ENCODE measurements at regions not wholly inside any gene's neighbourhood (a gene's known extent, or its start where the extent isn't known, plus 50 kb on each side); places are given as distances from the start of the nearest gene placed in this dataset.

GRCh38 chr10:29171717-29172116, 117.2 kb upstream of the LYZL1 start:
- no peak overlapping the region for H3K27ac ChIP-seq
- DNase-seq (ENCODE audit: low read depth, low spot score) = no peak

GRCh38 chr10:29174389-29174788, 114.5 kb upstream of the LYZL1 start:
- no peak for DNase-seq (ENCODE audit: low read depth, low spot score)
- H3K27ac ChIP-seq = no peak overlapping the region

GRCh38 chr10:29176845-29177832, 111.7 kb upstream of the LYZL1 start:
- DNase-seq (ENCODE audit: low read depth, low spot score) = no peak
- no peak overlapping the region for H3K27ac ChIP-seq

GRCh38 chr10:29181936-29182335, 106.9 kb upstream of the LYZL1 start:
- H3K27ac ChIP-seq = no peak overlapping the region
- no peak for DNase-seq (ENCODE audit: low read depth, low spot score)

- no peak for DNase-seq (ENCODE audit: low read depth, low spot score)
- no peak overlapping the region for H3K27ac ChIP-seq
These were observed 105.4 kb upstream of the LYZL1 start for GRCh38 chr10:29183301-29183945.

GRCh38 chr10:29184205-29185000, 104.5 kb upstream of the LYZL1 start:
- no peak for DNase-seq (ENCODE audit: low read depth, low spot score)
- H3K27ac ChIP-seq = no peak overlapping the region

GRCh38 chr10:29185050-29185449, 103.8 kb upstream of the LYZL1 start:
- DNase-seq (ENCODE audit: low read depth, low spot score) = no peak
- no peak overlapping the region for H3K27ac ChIP-seq

GRCh38 chr10:29186221-29186620, 102.6 kb upstream of the LYZL1 start:
- H3K27ac ChIP-seq = no peak overlapping the region
- DNase-seq (ENCODE audit: low read depth, low spot score) = no peak

GRCh38 chr10:29189256-29189655, 99.6 kb upstream of the LYZL1 start:
- no peak for DNase-seq (ENCODE audit: low read depth, low spot score)
- H3K27ac ChIP-seq = no peak overlapping the region

- no peak overlapping the region for H3K27ac ChIP-seq
- DNase-seq (ENCODE audit: low read depth, low spot score) = no peak
These were observed 97.2 kb upstream of the LYZL1 start for GRCh38 chr10:29191674-29192073.

- no peak for DNase-seq (ENCODE audit: low read depth, low spot score)
- no peak overlapping the region for H3K27ac ChIP-seq
These were observed 89.5 kb upstream of the LYZL1 start for GRCh38 chr10:29199339-29199738.

- no peak for DNase-seq (ENCODE audit: low read depth, low spot score)
- H3K27ac ChIP-seq = no peak overlapping the region
These were observed 88.8 kb upstream of the LYZL1 start for GRCh38 chr10:29199941-29200679.

- no peak for DNase-seq (ENCODE audit: low read depth, low spot score)
These were observed 86.4 kb upstream of the LYZL1 start for GRCh38 chr10:29202386-29202940.

GRCh38 chr10:29203432-29203831, 85.4 kb upstream of the LYZL1 start:
- H3K27ac ChIP-seq = no peak overlapping the region
- no peak for DNase-seq (ENCODE audit: low read depth, low spot score)

More at GRCh38 chr10:29202386-29202940, 86.4 kb upstream of the LYZL1 start:
- H3K27ac ChIP-seq = no peak overlapping the region

GRCh38 chr10:29204070-29204800, 84.6 kb upstream of the LYZL1 start:
- DNase-seq (ENCODE audit: low read depth, low spot score) = no peak
- H3K27ac ChIP-seq = no peak overlapping the region

GRCh38 chr10:29205787-29206186, 83.1 kb upstream of the LYZL1 start:
- no peak for DNase-seq (ENCODE audit: low read depth, low spot score)
- H3K27ac ChIP-seq = no peak overlapping the region

- H3K27ac ChIP-seq = no peak overlapping the region
- no peak for DNase-seq (ENCODE audit: low read depth, low spot score)
These were observed 80.0 kb upstream of the LYZL1 start for GRCh38 chr10:29208845-29209244.

GRCh38 chr10:29209830-29210229, 79.0 kb upstream of the LYZL1 start:
- no peak for DNase-seq (ENCODE audit: low read depth, low spot score)
- H3K27ac ChIP-seq = no peak overlapping the region

- H3K27ac ChIP-seq = no peak overlapping the region
- DNase-seq (ENCODE audit: low read depth, low spot score) = no peak
These were observed 78.5 kb upstream of the LYZL1 start for GRCh38 chr10:29210266-29210868.

All from epithelial cell of prostate (primary cell).